GM12865 (cell line): ENCODE measurements at regions not wholly inside any gene's neighbourhood (a gene's known extent, or its start where the extent isn't known, plus 50 kb on each side); places are given as distances from the start of the nearest gene placed in this dataset.
"Not testable (repeated sequence)": the region's sequence is repeated elsewhere in the genome, so short reads cannot be mapped to it uniquely, and the experiment has no call there.

Experiments used
- DNase-seq: peaks from one replicate; pipeline ENCODE4 v3.0.0; 2010; ENCODE audit warnings: low read depth
- H3K4me3 ChIP-seq: 2 replicates; pipeline ENCODE4 v1.5.1; 2011; ENCODE audit warnings: mild to moderate bottlenecking, low read depth, low read length, control low read depth
- TF ChIP-seq, protein P1 (sequence below): IDR thresholded peaks from 2 replicates; pipeline ENCODE4 v1.5.1; 2011; ENCODE audit warnings: low read length, control low read depth, low read depth, inconsistent platforms; ENCODE audit not compliant: insufficient read depth; ENCODE audit errors: missing control alignments

DNA sequence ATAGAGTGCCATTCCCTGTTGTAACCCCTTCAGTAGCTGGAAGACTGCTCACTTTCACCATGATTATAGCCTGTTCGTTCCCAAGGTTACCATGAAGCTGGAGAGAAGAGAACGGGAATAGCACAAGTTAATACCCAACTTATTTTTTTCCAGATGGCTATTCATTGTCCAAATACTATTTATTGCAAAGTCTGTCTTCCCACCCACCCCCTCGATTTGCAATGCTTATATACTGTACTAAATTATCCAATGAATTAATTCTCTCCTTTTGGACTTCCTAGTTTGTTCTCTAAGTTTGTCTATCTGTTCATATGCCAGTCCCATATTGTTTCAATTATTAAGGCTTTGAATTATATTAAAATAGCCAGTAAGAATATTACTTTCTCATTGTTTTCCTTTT, 231.0 kb downstream of the RAB11FIP4 start:
- TF ChIP-seq, protein P1, sequence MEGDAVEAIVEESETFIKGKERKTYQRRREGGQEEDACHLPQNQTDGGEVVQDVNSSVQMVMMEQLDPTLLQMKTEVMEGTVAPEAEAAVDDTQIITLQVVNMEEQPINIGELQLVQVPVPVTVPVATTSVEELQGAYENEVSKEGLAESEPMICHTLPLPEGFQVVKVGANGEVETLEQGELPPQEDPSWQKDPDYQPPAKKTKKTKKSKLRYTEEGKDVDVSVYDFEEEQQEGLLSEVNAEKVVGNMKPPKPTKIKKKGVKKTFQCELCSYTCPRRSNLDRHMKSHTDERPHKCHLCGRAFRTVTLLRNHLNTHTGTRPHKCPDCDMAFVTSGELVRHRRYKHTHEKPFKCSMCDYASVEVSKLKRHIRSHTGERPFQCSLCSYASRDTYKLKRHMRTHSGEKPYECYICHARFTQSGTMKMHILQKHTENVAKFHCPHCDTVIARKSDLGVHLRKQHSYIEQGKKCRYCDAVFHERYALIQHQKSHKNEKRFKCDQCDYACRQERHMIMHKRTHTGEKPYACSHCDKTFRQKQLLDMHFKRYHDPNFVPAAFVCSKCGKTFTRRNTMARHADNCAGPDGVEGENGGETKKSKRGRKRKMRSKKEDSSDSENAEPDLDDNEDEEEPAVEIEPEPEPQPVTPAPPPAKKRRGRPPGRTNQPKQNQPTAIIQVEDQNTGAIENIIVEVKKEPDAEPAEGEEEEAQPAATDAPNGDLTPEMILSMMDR: no peak
- DNase-seq: no peak
- no peak overlapping the region for H3K4me3 ChIP-seq

DNA sequence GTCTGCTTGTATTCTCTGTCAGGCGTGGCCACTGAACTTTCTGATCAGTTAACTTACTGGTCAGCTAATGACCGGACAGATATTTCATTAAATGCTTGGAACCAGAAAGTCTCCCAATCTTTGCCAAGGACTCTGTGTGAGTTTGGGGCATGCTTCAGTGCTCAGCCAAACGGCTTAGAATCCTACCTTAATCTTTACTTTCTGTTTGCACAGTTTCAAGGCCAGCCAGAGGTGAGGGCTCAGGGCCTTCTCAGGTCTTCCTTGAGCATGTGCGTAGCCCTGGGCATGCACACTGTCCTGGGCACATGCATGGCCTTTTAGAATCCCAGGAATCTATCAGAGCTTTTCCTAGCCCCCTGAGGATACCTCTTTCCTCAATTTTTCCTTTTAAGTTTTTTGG, 230.1 kb downstream of the RAB11FIP4 start:
- DNase-seq: no peak
- no peak overlapping the region for H3K4me3 ChIP-seq
- TF ChIP-seq, protein P1: no peak

DNA sequence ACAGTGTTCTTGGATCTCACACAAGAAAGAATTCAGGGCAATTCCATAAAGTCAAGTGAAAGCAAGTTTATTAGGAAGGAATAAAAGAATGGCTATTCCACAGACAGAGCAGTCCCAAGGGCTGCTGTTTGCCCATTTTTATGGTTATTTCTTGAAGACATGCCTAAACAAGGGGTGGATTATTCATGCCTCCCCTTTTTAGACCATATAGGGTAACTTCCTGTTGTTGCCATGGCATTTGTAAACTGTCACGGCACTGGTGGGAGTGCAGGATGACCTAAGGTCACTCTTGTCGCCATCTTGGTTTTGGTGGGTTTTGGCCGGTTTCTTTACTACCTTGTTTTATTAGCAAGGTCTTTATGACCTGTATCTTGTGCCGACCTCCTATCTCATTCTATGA, 219.6 kb downstream of the RAB11FIP4 start:
- not testable (repeated sequence) for H3K4me3 ChIP-seq, DNase-seq

DNA sequence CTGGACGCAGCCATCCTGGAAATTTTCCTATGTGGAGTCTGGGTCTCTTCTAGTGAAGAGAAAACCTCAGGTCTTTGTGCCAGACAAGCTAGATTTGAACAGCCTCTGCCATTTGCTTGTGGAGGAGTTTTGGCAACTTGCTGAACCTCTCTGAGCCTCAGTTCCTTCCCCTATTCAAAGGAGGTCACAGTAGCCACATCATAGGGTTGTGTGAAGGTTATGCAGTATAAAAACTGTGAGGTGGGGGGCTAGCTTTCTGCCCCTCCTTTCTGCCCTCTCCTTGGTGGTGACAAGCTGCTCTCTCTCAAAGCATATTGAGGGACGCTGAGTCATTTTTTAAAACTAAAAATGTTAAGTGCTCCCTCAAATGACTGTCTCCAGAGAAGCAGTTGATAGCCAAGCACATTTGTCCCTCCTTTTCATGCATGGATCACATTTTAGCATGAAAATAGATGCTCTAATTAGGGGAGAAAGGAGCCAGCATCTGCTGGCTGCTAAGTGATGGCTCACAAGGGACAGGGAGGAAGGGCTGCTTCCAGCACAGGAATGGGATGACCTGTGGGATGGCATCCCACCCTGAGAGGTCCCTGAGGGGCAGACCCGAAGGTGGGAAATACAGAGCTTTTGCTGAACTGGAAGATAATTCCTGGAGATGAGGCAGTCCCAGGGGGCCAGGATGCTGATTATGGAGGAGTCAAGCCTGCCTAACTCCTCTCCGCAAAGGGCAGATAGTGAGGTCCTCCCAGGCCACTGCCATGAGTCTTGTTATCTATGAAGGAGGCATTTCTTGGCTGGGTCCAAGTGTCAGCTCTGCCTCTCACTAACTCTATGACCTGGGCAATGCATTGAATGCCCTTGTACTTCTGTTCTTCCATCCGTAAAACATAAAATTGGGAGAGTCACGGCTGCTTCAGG, 218.8 kb downstream of the RAB11FIP4 start:
- DNase-seq: no peak
- no peak overlapping the region for H3K4me3 ChIP-seq
- TF ChIP-seq, protein P1: no peak

DNA sequence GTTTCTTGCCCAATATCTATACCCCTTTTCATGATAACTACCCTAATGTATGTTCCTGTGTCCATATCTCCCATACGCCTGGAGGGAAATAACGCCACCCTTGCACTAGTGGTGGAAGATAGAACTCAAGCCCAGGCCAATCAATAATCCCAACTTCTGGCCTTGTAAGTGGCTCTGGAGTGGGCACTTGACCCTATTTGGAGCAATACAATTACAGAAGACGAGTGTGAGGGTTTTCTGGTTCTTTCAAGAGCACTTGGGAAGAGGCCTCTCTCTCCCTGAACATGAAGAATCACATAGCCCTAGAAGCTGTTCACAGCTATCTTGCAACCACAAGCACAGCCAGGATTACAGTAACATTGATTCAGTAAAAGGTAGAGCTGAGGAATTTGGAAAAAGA, 217.9 kb downstream of the RAB11FIP4 start:
- DNase-seq: no peak
- TF ChIP-seq, protein P1: no peak

DNA sequence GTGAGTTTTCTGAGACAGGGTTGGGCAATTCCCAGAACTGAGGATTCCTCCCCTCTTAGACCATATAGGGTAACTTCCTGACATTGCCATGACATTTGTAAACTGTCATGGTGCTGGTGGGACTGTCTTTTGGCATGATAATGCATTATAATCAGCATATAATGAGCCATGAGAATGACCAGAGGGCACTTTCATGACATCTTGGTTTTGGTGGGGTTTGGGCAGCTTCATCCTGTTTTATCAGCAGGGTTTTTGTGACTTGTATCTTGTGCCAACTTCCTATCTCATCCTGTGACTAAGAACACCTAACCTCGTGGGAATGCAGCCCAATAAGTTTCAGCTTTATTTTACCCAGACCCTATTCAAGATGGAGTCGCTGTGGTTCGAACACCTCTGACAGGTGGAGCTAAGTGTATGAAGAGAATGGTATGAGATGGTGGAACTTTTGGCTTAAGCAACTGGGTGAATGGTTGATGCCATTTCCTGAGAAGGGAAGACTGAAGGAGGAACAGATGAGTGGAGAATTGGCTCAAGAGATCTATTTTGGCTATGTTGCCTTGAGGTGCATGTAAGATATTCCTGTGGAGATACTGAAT, 217.3 kb downstream of the RAB11FIP4 start:
- DNase-seq: no peak
- TF ChIP-seq, protein P1: no peak
- H3K4me3 ChIP-seq: no peak overlapping the region

More for the DNA sequence above, 217.9 kb downstream of the RAB11FIP4 start:
- H3K4me3 ChIP-seq: no peak overlapping the region

DNA sequence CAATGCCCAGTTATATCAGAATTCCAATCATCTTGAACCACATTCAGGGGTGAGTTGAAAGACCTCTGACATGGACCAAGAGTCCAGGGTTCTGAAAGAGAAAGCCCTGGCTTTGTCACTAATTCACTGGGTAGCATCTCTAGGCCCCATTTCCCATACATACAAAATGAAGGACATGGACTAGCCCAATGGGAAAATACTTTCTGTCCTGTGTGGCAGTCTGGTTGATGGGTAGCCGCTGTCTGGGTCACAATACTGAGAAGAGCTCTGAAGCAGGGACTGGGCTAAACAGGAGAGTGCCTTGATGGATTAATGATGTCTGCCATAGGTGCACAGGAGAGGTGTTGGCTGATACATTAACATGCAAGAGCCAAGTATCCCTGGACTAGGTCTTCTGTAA, 214.3 kb downstream of the RAB11FIP4 start:
- TF ChIP-seq, protein P1: no peak
- DNase-seq: no peak
- no peak overlapping the region for H3K4me3 ChIP-seq
